NB4 (cell line): ENCODE measurements at regions not wholly inside any gene's neighbourhood (a gene's known extent, or its start where the extent isn't known, plus 50 kb on each side); places are given as distances from the start of the nearest gene placed in this dataset.

Experiments
- MYC ChIP-seq: IDR thresholded peaks from 2 replicates; pipeline ENCODE4 v1.6.1; 2011; ENCODE audit warnings: low read depth, low read length
- POLR2A ChIP-seq: IDR thresholded peaks from 2 replicates; pipeline ENCODE4 v1.6.1; 2011; ENCODE audit warnings: mild to moderate bottlenecking; ENCODE audit not compliant: insufficient read length; ENCODE audit errors: extremely low read depth
- TF ChIP-seq, protein P1 (sequence below): IDR thresholded peaks from one replicate; pipeline ENCODE4 v1.5.1; 2012; ENCODE audit warnings: low read depth, low read length

DNA sequence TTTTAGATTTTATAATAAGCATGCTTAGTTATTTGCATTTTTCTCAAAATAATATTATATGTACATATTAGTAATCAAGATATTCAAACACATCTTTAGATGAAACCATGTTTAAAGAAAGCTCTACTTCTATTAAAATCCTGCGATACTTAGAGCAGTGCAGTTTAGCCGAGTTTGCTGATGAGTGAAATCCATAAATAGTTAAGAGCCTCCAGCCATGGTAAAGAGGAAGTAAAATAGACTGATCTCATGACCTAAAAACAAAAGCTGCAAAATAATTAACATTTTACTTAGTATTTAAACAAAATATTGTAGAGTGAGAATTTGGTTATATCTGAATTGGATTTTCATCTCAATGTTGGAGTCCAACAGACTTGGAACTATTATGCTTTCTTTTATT lies 147.4 kb upstream of the NRIP1 start:
- TF ChIP-seq, protein P1, sequence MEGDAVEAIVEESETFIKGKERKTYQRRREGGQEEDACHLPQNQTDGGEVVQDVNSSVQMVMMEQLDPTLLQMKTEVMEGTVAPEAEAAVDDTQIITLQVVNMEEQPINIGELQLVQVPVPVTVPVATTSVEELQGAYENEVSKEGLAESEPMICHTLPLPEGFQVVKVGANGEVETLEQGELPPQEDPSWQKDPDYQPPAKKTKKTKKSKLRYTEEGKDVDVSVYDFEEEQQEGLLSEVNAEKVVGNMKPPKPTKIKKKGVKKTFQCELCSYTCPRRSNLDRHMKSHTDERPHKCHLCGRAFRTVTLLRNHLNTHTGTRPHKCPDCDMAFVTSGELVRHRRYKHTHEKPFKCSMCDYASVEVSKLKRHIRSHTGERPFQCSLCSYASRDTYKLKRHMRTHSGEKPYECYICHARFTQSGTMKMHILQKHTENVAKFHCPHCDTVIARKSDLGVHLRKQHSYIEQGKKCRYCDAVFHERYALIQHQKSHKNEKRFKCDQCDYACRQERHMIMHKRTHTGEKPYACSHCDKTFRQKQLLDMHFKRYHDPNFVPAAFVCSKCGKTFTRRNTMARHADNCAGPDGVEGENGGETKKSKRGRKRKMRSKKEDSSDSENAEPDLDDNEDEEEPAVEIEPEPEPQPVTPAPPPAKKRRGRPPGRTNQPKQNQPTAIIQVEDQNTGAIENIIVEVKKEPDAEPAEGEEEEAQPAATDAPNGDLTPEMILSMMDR, result no peak
- TF ChIP-seq POLR2A, result no peak
- TF ChIP-seq MYC, result no peak
